ENCODE measurements at regions not wholly inside any gene's neighbourhood (a gene's known extent, or its start where the extent isn't known, plus 50 kb on each side); places are given as distances from the start of the nearest gene placed in this dataset.
"Not testable (repeated sequence)": the region's sequence is repeated elsewhere in the genome, so short reads cannot be mapped to it uniquely, and the experiment has no call there.

- Histone ChIP-seq H3K9me3 (ENCODE audit: low read length) (peaks cover 13% of the 10 kb centered on the region), H3K9me2 (replicated peaks; ENCODE audit: insufficient read depth, low read length) (no peaks in the 10 kb centered on the region)
These were observed 378.2 kb upstream of the MAOA start for GRCh38 chrX:43277879-43278278.

GRCh38 chrX:43278440-43278839 lies 377.7 kb upstream of the MAOA start:
- Histone ChIP-seq H2AFZ (ENCODE audit: low read length) (no peak overlapping the region), H3K27me3 (ENCODE audit: low read length) (no peaks in the 10 kb centered on the region), H3K9me2 (replicated peaks; ENCODE audit: insufficient read depth, low read length) (no peaks in the 10 kb centered on the region), H3K27ac (ENCODE audit: low read length) (no peak overlapping the region), H3K4me1 (ENCODE audit: low read length) (no peaks in the 10 kb centered on the region), H3K79me2 (ENCODE audit: low read length) (no peaks in the 10 kb centered on the region), H3K9ac (ENCODE audit: low read length) (no peak overlapping the region), H3K9me3 (ENCODE audit: low read length) (peaks cover 11% of the 10 kb centered on the region), H3K36me3 (ENCODE audit: insufficient read depth, low read length) (no peaks in the 10 kb centered on the region), H3K4me2 (ENCODE audit: low read depth, low read length, poor library complexity, severe bottlenecking) (no peak overlapping the region), H4K20me1 (ENCODE audit: insufficient read depth, low read depth, low read length) (no peaks in the 10 kb centered on the region), H3K4me3 (ENCODE audit: low read length) (no peak overlapping the region)
- DNase-seq = no peak

More at GRCh38 chrX:43277879-43278278, 378.2 kb upstream of the MAOA start:
- Histone ChIP-seq H3K27me3 (ENCODE audit: low read length) (no peaks in the 10 kb centered on the region), H3K36me3 (ENCODE audit: insufficient read depth, low read length) (no peaks in the 10 kb centered on the region), H3K4me2 (ENCODE audit: low read depth, low read length, poor library complexity, severe bottlenecking) (no peak overlapping the region), H3K4me1 (ENCODE audit: low read length) (no peaks in the 10 kb centered on the region), H3K4me3 (ENCODE audit: low read length) (no peak overlapping the region), H2AFZ (ENCODE audit: low read length) (no peak overlapping the region), H3K27ac (ENCODE audit: low read length) (no peak overlapping the region), H3K79me2 (ENCODE audit: low read length) (no peaks in the 10 kb centered on the region), H4K20me1 (ENCODE audit: insufficient read depth, low read depth, low read length) (no peaks in the 10 kb centered on the region), H3K9ac (ENCODE audit: low read length) (no peak overlapping the region)
- no peak for DNase-seq

- Histone ChIP-seq H4K20me1 (ENCODE audit: insufficient read depth, low read depth, low read length) (no peaks in the 10 kb centered on the region), H3K4me1 (ENCODE audit: low read length) (no peaks in the 10 kb centered on the region), H3K27ac (ENCODE audit: low read length) (no peak overlapping the region), H3K9me3 (ENCODE audit: low read length) (peaks cover 6% of the 10 kb centered on the region), H3K4me2 (ENCODE audit: low read depth, low read length, poor library complexity, severe bottlenecking) (no peak overlapping the region), H3K27me3 (ENCODE audit: low read length) (no peaks in the 10 kb centered on the region), H3K36me3 (ENCODE audit: insufficient read depth, low read length) (no peaks in the 10 kb centered on the region), H3K4me3 (ENCODE audit: low read length) (no peak overlapping the region), H3K79me2 (ENCODE audit: low read length) (no peaks in the 10 kb centered on the region), H2AFZ (ENCODE audit: low read length) (no peak overlapping the region), H3K9me2 (replicated peaks; ENCODE audit: insufficient read depth, low read length) (no peaks in the 10 kb centered on the region), H3K9ac (ENCODE audit: low read length) (no peak overlapping the region)
- DNase-seq = no peak
These were observed 376.7 kb upstream of the MAOA start for GRCh38 chrX:43279341-43279808.

GRCh38 chrX:43283187-43283586 lies 372.9 kb upstream of the MAOA start:
- Histone ChIP-seq H4K20me1 (ENCODE audit: insufficient read depth, low read depth, low read length) (no peaks in the 10 kb centered on the region), H3K4me2 (ENCODE audit: low read depth, low read length, poor library complexity, severe bottlenecking) (no peak overlapping the region), H3K4me1 (ENCODE audit: low read length) (no peaks in the 10 kb centered on the region), H3K9me2 (replicated peaks; ENCODE audit: insufficient read depth, low read length) (no peaks in the 10 kb centered on the region), H3K27me3 (ENCODE audit: low read length) (no peaks in the 10 kb centered on the region), H3K4me3 (ENCODE audit: low read length) (no peak overlapping the region), H3K9ac (ENCODE audit: low read length) (no peak overlapping the region), H2AFZ (ENCODE audit: low read length) (no peak overlapping the region), H3K36me3 (ENCODE audit: insufficient read depth, low read length) (no peaks in the 10 kb centered on the region), H3K9me3 (ENCODE audit: low read length) (peaks cover 14% of the 10 kb centered on the region), H3K27ac (ENCODE audit: low read length) (no peak overlapping the region), H3K79me2 (ENCODE audit: low read length) (no peaks in the 10 kb centered on the region)
- no peak for DNase-seq

GRCh38 chrX:43311625-43312024 lies 344.5 kb upstream of the MAOA start:
- H3K4me2 ChIP-seq (ENCODE audit: low read depth, low read length, poor library complexity, severe bottlenecking); H2AFZ ChIP-seq (ENCODE audit: low read length); DNase-seq; H3K79me2 ChIP-seq (ENCODE audit: low read length); H3K4me1 ChIP-seq (ENCODE audit: low read length); H3K9ac ChIP-seq (ENCODE audit: low read length); H3K27ac ChIP-seq (ENCODE audit: low read length); H3K27me3 ChIP-seq (ENCODE audit: low read length); H3K4me3 ChIP-seq (ENCODE audit: low read length); H3K9me2 ChIP-seq (replicated peaks; ENCODE audit: insufficient read depth, low read length); H3K36me3 ChIP-seq (ENCODE audit: insufficient read depth, low read length); H4K20me1 ChIP-seq (ENCODE audit: insufficient read depth, low read depth, low read length): not testable (repeated sequence)
- H3K9me3 ChIP-seq (ENCODE audit: low read length) = peaks cover 16% of the 10 kb centered on the region

- Histone ChIP-seq H3K9ac (ENCODE audit: low read length) (no peak overlapping the region), H3K9me3 (ENCODE audit: low read length) (peaks cover 16% of the 10 kb centered on the region), H3K36me3 (ENCODE audit: insufficient read depth, low read length) (no peaks in the 10 kb centered on the region), H3K79me2 (ENCODE audit: low read length) (no peaks in the 10 kb centered on the region), H2AFZ (ENCODE audit: low read length) (no peak overlapping the region), H4K20me1 (ENCODE audit: insufficient read depth, low read depth, low read length) (no peaks in the 10 kb centered on the region), H3K27me3 (ENCODE audit: low read length) (no peaks in the 10 kb centered on the region), H3K9me2 (replicated peaks; ENCODE audit: insufficient read depth, low read length) (no peaks in the 10 kb centered on the region), H3K4me3 (ENCODE audit: low read length) (no peak overlapping the region), H3K27ac (ENCODE audit: low read length) (no peak overlapping the region), H3K4me2 (ENCODE audit: low read depth, low read length, poor library complexity, severe bottlenecking) (no peak overlapping the region), H3K4me1 (ENCODE audit: low read length) (no peaks in the 10 kb centered on the region)
- no peak for DNase-seq
These were observed 343.1 kb upstream of the MAOA start for GRCh38 chrX:43313035-43313434.

GRCh38 chrX:43314525-43314924 lies 341.6 kb upstream of the MAOA start:
- H3K4me1 ChIP-seq (ENCODE audit: low read length) = no peaks in the 10 kb centered on the region

GRCh38 chrX:43315622-43316021 lies 340.5 kb upstream of the MAOA start:
- Histone ChIP-seq H3K27ac (ENCODE audit: low read length) (no peak overlapping the region), H3K79me2 (ENCODE audit: low read length) (no peaks in the 10 kb centered on the region), H4K20me1 (ENCODE audit: insufficient read depth, low read depth, low read length) (no peaks in the 10 kb centered on the region), H3K9me3 (ENCODE audit: low read length) (peaks cover 16% of the 10 kb centered on the region), H3K27me3 (ENCODE audit: low read length) (no peaks in the 10 kb centered on the region), H3K4me3 (ENCODE audit: low read length) (no peak overlapping the region), H3K9ac (ENCODE audit: low read length) (no peak overlapping the region), H2AFZ (ENCODE audit: low read length) (no peak overlapping the region), H3K4me2 (ENCODE audit: low read depth, low read length, poor library complexity, severe bottlenecking) (no peak overlapping the region), H3K9me2 (replicated peaks; ENCODE audit: insufficient read depth, low read length) (no peaks in the 10 kb centered on the region), H3K36me3 (ENCODE audit: insufficient read depth, low read length) (no peaks in the 10 kb centered on the region), H3K4me1 (ENCODE audit: low read length) (no peaks in the 10 kb centered on the region)
- DNase-seq = no peak

More at GRCh38 chrX:43314525-43314924, 341.6 kb upstream of the MAOA start:
- Histone ChIP-seq H3K27ac (ENCODE audit: low read length) (no peak overlapping the region), H3K9ac (ENCODE audit: low read length) (no peak overlapping the region), H3K9me3 (ENCODE audit: low read length) (peaks cover 16% of the 10 kb centered on the region), H2AFZ (ENCODE audit: low read length) (no peak overlapping the region), H3K9me2 (replicated peaks; ENCODE audit: insufficient read depth, low read length) (no peaks in the 10 kb centered on the region), H3K27me3 (ENCODE audit: low read length) (no peaks in the 10 kb centered on the region), H3K4me2 (ENCODE audit: low read depth, low read length, poor library complexity, severe bottlenecking) (no peak overlapping the region), H3K36me3 (ENCODE audit: insufficient read depth, low read length) (no peaks in the 10 kb centered on the region), H4K20me1 (ENCODE audit: insufficient read depth, low read depth, low read length) (no peaks in the 10 kb centered on the region), H3K4me3 (ENCODE audit: low read length) (no peak overlapping the region), H3K79me2 (ENCODE audit: low read length) (no peaks in the 10 kb centered on the region)
- DNase-seq = no peak

- H3K4me2 ChIP-seq (ENCODE audit: low read depth, low read length, poor library complexity, severe bottlenecking) = no peak overlapping the region
These were observed 340.0 kb upstream of the MAOA start for GRCh38 chrX:43316146-43316545.

More at GRCh38 chrX:43316146-43316545, 340.0 kb upstream of the MAOA start:
- Histone ChIP-seq H3K27me3 (ENCODE audit: low read length) (no peaks in the 10 kb centered on the region), H3K27ac (ENCODE audit: low read length) (no peak overlapping the region), H3K9me2 (replicated peaks; ENCODE audit: insufficient read depth, low read length) (no peaks in the 10 kb centered on the region), H3K4me3 (ENCODE audit: low read length) (no peak overlapping the region), H3K79me2 (ENCODE audit: low read length) (no peaks in the 10 kb centered on the region), H3K36me3 (ENCODE audit: insufficient read depth, low read length) (no peaks in the 10 kb centered on the region), H3K9ac (ENCODE audit: low read length) (no peak overlapping the region), H2AFZ (ENCODE audit: low read length) (no peak overlapping the region), H3K4me1 (ENCODE audit: low read length) (no peaks in the 10 kb centered on the region), H3K9me3 (ENCODE audit: low read length) (peaks cover 16% of the 10 kb centered on the region), H4K20me1 (ENCODE audit: insufficient read depth, low read depth, low read length) (no peaks in the 10 kb centered on the region)
- no peak for DNase-seq

Data from Karpas-422 (cell line).